ENCODE measurements at regions not wholly inside any gene's neighbourhood (a gene's known extent, or its start where the extent isn't known, plus 50 kb on each side); places are given as distances from the start of the nearest gene placed in this dataset.
"Not testable (repeated sequence)": the region's sequence is repeated elsewhere in the genome, so short reads cannot be mapped to it uniquely, and the experiment has no call there.

GRCh38 chr6:134539865-134540323 lies 222.0 kb upstream of the SGK1 start:
- Histone ChIP-seq H3F3A (ENCODE audit: low read depth) (no peaks in the 10 kb centered on the region), H3K79me2 (ENCODE audit: low read depth) (no peaks in the 10 kb centered on the region), H3K9me3 (ENCODE audit: low read depth) (no peaks in the 10 kb centered on the region), H3K27me3 (no peaks in the 10 kb centered on the region), H3K4me3 (no peak overlapping the region), H3K4me1 (no peaks in the 10 kb centered on the region), H3K4me2 (no peak overlapping the region), H3K27ac (no peak overlapping the region), H3K9ac (no peak overlapping the region), H4K20me1 (ENCODE audit: low read depth) (no peaks in the 10 kb centered on the region), H3K36me3 (no peaks in the 10 kb centered on the region), H2AFZ (replicated peaks) (no peak overlapping the region)
- no peak for TF ChIP-seq CTCF (IDR thresholded peaks at IDR 0.05)
- no peak for TF ChIP-seq EZH2 (IDR thresholded peaks at IDR 0.05)
- no peak for TF ChIP-seq EZH2phosphoT487 (IDR thresholded peaks at IDR 0.05)
- Mint-ChIP-seq H3K9me3 (no peaks in the 10 kb centered on the region), H3K36me3 (no peaks in the 10 kb centered on the region), H3K4me1 (no peaks in the 10 kb centered on the region), H3K4me3 (no peak overlapping the region), H3K27me3 (ENCODE audit: insufficient read depth, low read depth) (no peaks in the 10 kb centered on the region), H3K27ac (no peak overlapping the region)
- no peak for DNase-seq (ENCODE audit: low spot score)

- not testable (repeated sequence) for H3K27ac ChIP-seq; H3K27ac Mint-ChIP-seq; H3K4me1 ChIP-seq; H3K4me3 ChIP-seq; H3K36me3 Mint-ChIP-seq; H3K27me3 Mint-ChIP-seq (ENCODE audit: insufficient read depth, low read depth); H3K4me1 Mint-ChIP-seq; H3K79me2 ChIP-seq (ENCODE audit: low read depth); H2AFZ ChIP-seq (replicated peaks); H3K9me3 ChIP-seq (ENCODE audit: low read depth); H3K4me2 ChIP-seq; DNase-seq (ENCODE audit: low spot score); H4K20me1 ChIP-seq (ENCODE audit: low read depth); H3F3A ChIP-seq (ENCODE audit: low read depth); H3K27me3 ChIP-seq; H3K36me3 ChIP-seq; H3K9ac ChIP-seq; H3K9me3 Mint-ChIP-seq; H3K4me3 Mint-ChIP-seq
Measured at GRCh38 chr6:134537765-134538164, 219.9 kb upstream of the SGK1 start.

GRCh38 chr6:134537146-134537555 lies 219.2 kb upstream of the SGK1 start:
- no peaks in the 10 kb centered on the region for H3K4me1 ChIP-seq
- no peak overlapping the region for H3K4me3 ChIP-seq
- no peaks in the 10 kb centered on the region for H3K79me2 ChIP-seq (ENCODE audit: low read depth)
- H3K9me3 ChIP-seq (ENCODE audit: low read depth): no peaks in the 10 kb centered on the region
- H3K27me3 ChIP-seq: no peaks in the 10 kb centered on the region
- H3K9ac ChIP-seq: no peak overlapping the region
- no peaks in the 10 kb centered on the region for H4K20me1 ChIP-seq (ENCODE audit: low read depth)
- no peaks in the 10 kb centered on the region for H3K4me1 Mint-ChIP-seq
- no peaks in the 10 kb centered on the region for H3K36me3 ChIP-seq
- no peak overlapping the region for H3K27ac Mint-ChIP-seq
- TF ChIP-seq EZH2 (IDR thresholded peaks at IDR 0.05): no peak
- no peak for TF ChIP-seq EZH2phosphoT487 (IDR thresholded peaks at IDR 0.05)
- TF ChIP-seq CTCF (IDR thresholded peaks at IDR 0.05): no peak
- H3K4me2 ChIP-seq: no peak overlapping the region
- no peaks in the 10 kb centered on the region for H3K27me3 Mint-ChIP-seq (ENCODE audit: insufficient read depth, low read depth)
- no peaks in the 10 kb centered on the region for H3F3A ChIP-seq (ENCODE audit: low read depth)
- no peaks in the 10 kb centered on the region for H3K36me3 Mint-ChIP-seq
- H3K4me3 Mint-ChIP-seq: no peak overlapping the region
- no peak overlapping the region for H2AFZ ChIP-seq (replicated peaks)
- no peak for DNase-seq (ENCODE audit: low spot score)
- no peaks in the 10 kb centered on the region for H3K9me3 Mint-ChIP-seq
- no peak overlapping the region for H3K27ac ChIP-seq

- TF ChIP-seq EZH2 (IDR thresholded peaks at IDR 0.05) (no peak), EZH2phosphoT487 (IDR thresholded peaks at IDR 0.05) (no peak), CTCF (IDR thresholded peaks at IDR 0.05) (no peak)
- H3K4me1 Mint-ChIP-seq: peaks cover 3% of the 10 kb centered on the region
- Histone ChIP-seq H3K9ac (no peak overlapping the region), H3K27me3 (no peaks in the 10 kb centered on the region), H3K9me3 (ENCODE audit: low read depth) (no peaks in the 10 kb centered on the region), H4K20me1 (ENCODE audit: low read depth) (no peaks in the 10 kb centered on the region), H3K36me3 (no peaks in the 10 kb centered on the region), H3K79me2 (ENCODE audit: low read depth) (no peaks in the 10 kb centered on the region), H3K4me3 (no peak overlapping the region), H3K27ac (no peak overlapping the region), H3K4me1 (peaks cover 8% of the 10 kb centered on the region), H2AFZ (replicated peaks) (no peak overlapping the region), H3K4me2 (no peak overlapping the region), H3F3A (ENCODE audit: low read depth) (no peaks in the 10 kb centered on the region)
- H3K27me3 Mint-ChIP-seq (ENCODE audit: insufficient read depth, low read depth): peaks cover under 1% of the 10 kb centered on the region
- H3K4me3 Mint-ChIP-seq: no peak overlapping the region
- H3K36me3 Mint-ChIP-seq: no peaks in the 10 kb centered on the region
- no peak overlapping the region for H3K27ac Mint-ChIP-seq
- H3K9me3 Mint-ChIP-seq: no peaks in the 10 kb centered on the region
- no peak for DNase-seq (ENCODE audit: low spot score)
Measured at GRCh38 chr6:134535831-134536230, 217.9 kb upstream of the SGK1 start.

Data from neural progenitor cell (in vitro differentiated cells).